K562 (cell line): ENCODE measurements at regions not wholly inside any gene's neighbourhood (a gene's known extent, or its start where the extent isn't known, plus 50 kb on each side); places are given as distances from the start of the nearest gene placed in this dataset.

Experiments used
- MAFK ChIP-seq: IDR thresholded peaks from 2 replicates; pipeline ENCODE4 v1.6.1; 2011; ENCODE audit warnings: low read length, improper control_type of control experiment
- POLR2A ChIP-seq: fragments of 450-650 bp; conservative IDR thresholded peaks from 2 replicates; pipeline ENCODE4 v1.6.1; 2016
- TF ChIP-seq, protein P1 (sequence below): fragments of 450-650 bp; IDR thresholded peaks from 2 replicates; pipeline ENCODE4 v1.6.1; 2017; ENCODE audit warnings: antibody characterized with exemption
- TF ChIP-seq, protein P2 (sequence below): fragments of 250-450 bp; sonication (Bioruptor Pico); IDR thresholded peaks from 2 replicates; pipeline ENCODE4 v1.4.0; 2020; ENCODE audit warnings: borderline replicate concordance
- TF ChIP-seq, protein P3 (sequence below): fragments of 150-350 bp; conservative IDR thresholded peaks from 2 replicates; pipeline ENCODE4 v1.6.1; 2014; ENCODE audit warnings: low read length

- TF ChIP-seq, protein P1, sequence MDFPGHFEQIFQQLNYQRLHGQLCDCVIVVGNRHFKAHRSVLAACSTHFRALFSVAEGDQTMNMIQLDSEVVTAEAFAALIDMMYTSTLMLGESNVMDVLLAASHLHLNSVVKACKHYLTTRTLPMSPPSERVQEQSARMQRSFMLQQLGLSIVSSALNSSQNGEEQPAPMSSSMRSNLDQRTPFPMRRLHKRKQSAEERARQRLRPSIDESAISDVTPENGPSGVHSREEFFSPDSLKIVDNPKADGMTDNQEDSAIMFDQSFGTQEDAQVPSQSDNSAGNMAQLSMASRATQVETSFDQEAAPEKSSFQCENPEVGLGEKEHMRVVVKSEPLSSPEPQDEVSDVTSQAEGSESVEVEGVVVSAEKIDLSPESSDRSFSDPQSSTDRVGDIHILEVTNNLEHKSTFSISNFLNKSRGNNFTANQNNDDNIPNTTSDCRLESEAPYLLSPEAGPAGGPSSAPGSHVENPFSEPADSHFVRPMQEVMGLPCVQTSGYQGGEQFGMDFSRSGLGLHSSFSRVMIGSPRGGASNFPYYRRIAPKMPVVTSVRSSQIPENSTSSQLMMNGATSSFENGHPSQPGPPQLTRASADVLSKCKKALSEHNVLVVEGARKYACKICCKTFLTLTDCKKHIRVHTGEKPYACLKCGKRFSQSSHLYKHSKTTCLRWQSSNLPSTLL = no peak
- TF ChIP-seq MAFK (no peak), POLR2A (no peak)
- TF ChIP-seq, protein P2, sequence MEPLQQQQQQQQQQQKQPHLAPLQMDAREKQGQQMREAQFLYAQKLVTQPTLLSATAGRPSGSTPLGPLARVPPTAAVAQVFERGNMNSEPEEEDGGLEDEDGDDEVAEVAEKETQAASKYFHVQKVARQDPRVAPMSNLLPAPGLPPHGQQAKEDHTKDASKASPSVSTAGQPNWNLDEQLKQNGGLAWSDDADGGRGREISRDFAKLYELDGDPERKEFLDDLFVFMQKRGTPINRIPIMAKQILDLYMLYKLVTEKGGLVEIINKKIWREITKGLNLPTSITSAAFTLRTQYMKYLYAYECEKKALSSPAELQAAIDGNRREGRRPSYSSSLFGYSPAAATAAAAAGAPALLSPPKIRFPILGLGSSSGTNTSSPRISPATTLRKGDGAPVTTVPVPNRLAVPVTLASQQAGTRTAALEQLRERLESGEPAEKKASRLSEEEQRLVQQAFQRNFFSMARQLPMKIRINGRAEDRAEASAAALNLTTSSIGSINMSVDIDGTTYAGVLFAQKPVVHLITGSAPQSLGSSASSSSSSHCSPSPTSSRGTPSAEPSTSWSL (CRISPR knock-in tag) = no peak
- TF ChIP-seq, protein P3, sequence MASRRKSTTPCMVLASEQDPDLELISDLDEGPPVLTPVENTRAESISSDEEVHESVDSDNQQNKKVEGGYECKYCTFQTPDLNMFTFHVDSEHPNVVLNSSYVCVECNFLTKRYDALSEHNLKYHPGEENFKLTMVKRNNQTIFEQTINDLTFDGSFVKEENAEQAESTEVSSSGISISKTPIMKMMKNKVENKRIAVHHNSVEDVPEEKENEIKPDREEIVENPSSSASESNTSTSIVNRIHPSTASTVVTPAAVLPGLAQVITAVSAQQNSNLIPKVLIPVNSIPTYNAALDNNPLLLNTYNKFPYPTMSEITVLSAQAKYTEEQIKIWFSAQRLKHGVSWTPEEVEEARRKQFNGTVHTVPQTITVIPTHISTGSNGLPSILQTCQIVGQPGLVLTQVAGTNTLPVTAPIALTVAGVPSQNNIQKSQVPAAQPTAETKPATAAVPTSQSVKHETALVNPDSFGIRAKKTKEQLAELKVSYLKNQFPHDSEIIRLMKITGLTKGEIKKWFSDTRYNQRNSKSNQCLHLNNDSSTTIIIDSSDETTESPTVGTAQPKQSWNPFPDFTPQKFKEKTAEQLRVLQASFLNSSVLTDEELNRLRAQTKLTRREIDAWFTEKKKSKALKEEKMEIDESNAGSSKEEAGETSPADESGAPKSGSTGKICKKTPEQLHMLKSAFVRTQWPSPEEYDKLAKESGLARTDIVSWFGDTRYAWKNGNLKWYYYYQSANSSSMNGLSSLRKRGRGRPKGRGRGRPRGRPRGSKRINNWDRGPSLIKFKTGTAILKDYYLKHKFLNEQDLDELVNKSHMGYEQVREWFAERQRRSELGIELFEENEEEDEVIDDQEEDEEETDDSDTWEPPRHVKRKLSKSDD = no peak
Observed at GRCh38 chr3:72126441-72127223, 341.7 kb upstream of the PROK2 start (continued).
